ENCODE measurements at regions not wholly inside any gene's neighbourhood (a gene's known extent, or its start where the extent isn't known, plus 50 kb on each side); places are given as distances from the start of the nearest gene placed in this dataset.

GRCh38 chr3:187802928-187803259 is 57.6 kb upstream of the BCL6 start:
- TF ChIP-seq CTCF (conservative IDR thresholded peaks at IDR 0.05; ENCODE audit: low read depth, low read length) (no peak), RFX5 (IDR thresholded peaks at IDR 0.05; ENCODE audit: low read depth, low read length) (no peak)

Data from IMR-90 (cell line).